Activated CD4-positive, alpha-beta T cell treated with anti-CD3 and anti-CD28 coated beads for 24 hours (primary cell): ENCODE measurements at regions not wholly inside any gene's neighbourhood (a gene's known extent, or its start where the extent isn't known, plus 50 kb on each side); places are given as distances from the start of the nearest gene placed in this dataset.
"Not testable (repeated sequence)": the region's sequence is repeated elsewhere in the genome, so short reads cannot be mapped to it uniquely, and the experiment has no call there.

Experiments used
- DNase-seq, 2 donors: peaks; one replicate each; pipeline ENCODE4 v3.0.0-alpha.2; 2020; ENCODE audit warnings: low read depth in 2 of 2

DNA sequence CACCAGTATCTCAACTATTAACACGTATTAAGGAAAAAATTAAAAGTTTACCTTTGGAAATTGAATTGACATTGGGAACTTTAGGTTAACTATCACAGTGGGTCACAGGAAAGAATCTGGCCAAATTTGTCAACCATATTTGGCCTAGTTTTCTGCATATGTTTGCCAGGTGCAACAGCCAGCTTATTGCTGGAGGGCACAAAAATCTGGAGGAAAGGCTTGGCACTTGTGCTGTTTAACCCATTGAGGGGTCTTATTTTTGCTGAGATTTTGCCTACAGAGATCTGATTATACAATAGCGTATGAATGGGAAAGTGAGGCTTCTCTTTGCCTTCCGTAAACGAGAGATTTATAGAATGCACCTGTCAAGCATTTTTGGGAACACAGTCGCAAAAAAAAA lies 190.4 kb downstream of the PRL start:
- no peak for DNase-seq

DNA sequence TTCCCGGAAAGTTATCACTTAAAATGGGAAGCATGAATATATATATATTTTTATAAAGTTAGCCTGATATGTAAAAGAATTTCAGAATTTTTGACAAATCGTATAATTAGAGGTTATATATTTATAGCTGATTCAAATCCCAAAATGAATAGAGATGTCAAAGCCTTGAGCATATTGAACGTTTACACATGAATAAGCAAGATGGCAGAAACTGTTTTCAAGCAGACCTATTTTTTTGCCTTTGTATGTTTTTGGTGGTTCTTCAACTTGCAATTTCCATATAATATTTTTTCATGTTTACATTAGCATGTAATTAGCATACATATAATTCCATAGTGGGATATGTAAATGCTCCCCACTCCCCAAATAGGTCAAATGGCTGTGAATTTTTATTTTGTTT lies 189.9 kb downstream of the PRL start:
- no peak for DNase-seq

DNA sequence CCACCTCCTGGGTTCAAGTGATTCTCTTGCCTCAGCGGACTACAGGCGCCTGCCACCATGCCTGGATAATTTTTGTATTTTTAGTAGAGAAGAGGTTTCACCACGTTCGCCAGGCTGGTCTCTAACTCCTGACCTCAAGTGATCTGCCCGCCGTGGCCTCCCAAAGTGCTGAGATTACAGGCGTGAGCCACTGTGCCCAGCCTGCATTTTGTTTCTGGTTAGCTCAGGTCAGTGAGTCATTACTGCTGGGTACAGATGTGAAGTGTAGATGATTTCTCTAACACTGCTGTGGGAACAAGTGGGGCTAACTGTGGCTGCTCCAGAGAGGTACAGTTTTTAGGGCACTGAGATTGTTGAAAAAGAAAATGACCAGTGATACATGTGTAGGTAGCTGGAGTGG lies 188.6 kb downstream of the PRL start:
- no peak for DNase-seq

DNA sequence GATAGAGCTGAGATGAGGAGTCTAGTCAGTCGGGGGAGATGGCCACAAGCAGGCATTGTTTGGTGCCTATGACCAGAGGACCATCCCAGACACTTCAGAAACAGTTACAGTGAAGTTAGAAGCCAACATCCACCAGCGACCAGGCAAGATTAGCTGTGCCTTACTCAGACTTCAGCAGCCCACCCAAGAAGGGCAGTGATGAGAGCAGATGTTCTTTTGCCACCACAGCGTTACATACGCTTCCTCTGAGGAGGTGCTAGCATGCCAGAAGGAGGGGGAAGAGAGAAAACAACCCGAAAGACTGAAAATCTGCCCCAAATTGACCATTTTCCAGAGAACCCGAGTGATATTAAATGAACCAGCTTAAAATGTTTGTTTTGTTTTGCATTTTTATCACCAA lies 186.8 kb downstream of the PRL start:
- no peak for DNase-seq

DNA sequence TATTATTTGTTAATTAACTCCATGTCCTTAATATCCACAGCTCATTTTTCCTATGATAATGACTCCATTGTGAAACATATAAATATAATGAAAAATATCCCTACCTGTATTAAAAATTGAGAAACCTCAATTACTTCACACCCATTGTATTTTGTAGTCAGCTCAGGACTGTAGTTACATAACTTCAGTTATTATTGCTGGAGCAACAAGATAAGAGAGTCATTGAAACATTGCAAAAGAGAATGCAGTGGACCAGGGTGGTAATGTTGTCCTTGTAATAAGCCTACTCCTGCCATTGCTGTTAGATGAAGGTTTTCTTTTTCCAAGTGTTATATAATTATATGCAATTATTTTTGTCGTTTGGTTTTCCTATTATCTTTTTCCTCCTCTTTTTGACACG lies 184.4 kb downstream of the PRL start:
- DNase-seq = no peak

DNA sequence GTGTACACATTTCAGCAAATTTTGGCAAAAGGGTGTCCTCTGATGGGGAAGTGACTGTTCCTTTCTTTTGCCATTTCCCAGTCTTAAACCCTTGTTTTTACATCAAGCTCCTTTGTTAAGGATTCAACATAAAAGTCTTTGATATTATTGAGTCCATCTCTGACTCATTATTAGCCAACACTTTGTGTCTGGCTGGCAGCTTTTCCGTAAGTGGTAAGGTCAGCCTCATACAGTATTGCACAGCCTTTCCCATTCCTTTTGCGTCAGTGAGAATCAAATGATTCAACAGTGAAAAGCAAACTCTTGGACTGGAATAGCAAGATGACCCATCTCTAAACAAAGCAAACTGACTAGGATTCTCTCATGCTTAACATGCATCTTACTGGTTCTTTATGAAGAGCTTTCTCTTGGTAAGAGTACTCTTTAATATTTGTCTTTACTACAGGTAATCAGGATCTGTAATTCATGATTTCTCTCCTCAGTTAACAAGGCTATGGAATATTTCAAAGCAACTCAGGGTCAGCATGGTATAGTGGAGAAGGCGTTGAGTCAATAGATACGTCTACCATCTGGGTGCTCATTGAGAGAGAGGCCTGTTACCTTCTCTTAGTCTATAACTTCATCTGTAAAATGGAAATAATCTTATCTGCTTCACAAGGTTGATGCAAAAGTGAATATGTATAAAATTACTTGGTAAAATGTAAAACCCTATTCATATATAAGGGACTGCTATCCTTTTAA lies 183.6 kb downstream of the PRL start:
- no peak for DNase-seq

DNA sequence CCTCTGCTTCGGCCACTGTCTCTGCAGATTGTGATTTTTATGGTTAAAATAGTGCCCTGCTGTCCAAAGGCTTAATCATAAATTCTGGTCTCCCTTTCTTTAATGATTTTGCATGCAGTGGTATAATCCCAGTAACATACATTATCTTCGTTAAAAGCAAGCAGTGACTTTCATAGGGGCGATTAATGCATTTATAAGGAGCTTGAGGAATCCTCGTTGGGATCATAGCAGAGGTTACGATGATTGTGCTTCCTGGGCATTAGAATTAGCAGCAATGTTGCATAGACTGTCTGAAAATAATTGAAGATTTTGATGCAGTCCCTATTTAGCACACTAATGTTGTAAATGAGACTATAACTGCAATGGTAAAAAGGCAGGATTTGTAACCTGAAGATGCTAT lies 181.3 kb downstream of the PRL start:
- DNase-seq = no peak

DNA sequence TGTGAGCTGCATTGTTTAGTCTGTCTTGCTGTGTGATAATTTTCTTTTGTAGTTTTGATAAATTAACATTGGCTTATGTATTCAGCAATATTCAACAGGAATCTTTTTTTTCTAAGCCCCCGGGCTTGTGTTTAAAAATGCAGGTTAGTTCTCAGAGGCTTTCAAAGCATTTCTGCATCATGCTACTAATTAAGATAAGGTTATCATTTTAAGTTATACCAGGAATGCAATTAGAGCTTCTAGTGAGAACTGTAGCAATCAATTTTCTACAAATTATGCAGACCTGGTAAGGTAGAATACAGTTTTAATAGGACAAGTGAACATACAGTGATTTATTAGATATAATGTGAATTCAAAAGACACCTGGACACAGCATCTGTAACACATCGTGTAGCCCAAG lies 179.2 kb downstream of the PRL start:
- DNase-seq = no peak

DNA sequence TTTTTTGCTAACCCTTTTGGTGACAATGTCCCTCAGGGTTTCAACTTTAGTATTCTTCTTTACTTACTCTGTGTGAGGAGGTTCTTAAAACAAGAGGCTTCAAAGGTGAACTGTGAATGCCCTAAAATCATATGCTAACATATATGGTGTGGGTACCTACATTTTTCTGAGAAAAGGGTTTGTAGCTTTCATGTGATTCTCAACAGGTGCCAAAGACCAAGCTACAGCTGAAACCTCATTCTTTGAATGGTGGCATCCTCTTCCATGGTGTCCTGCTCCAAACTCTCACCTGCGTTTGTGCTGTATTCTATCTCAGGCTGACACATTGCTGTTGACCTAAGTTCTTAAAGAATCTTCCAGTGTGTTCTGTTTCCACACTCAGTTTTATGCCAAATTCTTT lies 177.3 kb downstream of the PRL start:
- no peak for DNase-seq

DNA sequence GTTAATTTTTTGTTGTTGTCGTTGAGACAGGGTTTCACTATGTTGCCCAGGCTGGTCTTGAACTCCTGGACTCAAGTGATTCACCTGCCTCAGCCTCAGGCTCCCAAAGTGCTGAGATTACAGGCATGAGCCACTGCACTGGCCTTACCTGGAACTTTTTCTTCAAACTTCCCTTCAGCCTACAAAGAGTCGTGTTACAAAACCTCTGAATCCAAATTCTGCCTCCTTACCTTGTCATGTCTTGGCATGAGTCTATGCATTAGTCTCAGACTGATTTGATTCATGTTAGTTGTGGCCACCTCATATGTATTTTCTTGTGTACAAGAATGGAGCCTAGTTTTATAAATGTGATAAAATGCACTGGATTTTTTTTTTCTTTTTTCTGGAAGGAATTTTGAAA lies 172.1 kb downstream of the PRL start:
- no peak for DNase-seq

DNA sequence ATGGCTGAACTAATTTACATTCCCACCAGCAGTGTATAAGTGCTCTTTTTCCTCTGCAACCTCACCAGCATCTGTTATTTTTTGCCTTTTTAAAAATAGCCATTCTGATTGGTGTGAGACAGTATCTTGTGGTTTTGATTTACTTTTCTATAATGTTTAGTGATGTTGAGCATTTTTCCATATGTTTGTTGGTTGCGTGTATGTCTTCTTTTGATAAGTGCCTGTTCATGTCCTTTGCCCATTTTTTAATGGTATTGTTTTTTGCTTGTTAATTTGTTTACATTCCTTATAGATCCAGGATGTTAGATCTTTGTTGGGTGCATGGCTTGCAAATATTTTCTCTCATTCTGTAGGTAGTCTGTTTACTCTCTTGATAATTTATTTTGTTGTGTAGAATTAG lies 169.9 kb downstream of the PRL start:
- no peak for DNase-seq

DNA sequence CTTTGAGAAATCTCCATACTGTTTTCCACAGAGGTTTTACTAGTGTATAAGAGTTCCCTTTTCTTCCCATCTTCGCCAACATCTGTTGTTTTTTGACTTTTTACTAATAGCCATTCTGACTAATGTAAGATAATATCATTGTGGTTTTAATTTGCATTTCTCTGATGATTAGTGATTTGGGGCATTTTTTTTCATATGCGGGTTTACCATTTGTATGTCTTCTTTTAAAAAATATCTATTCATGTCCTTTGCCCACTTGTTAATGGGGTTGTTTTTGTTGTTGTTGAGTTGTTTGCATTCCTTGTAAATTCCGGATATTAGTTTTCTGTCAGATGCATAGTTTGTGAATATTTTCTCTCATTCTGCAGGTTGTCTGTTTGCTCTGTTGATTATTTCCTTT lies 167.1 kb downstream of the PRL start:
- no peak for DNase-seq

DNA sequence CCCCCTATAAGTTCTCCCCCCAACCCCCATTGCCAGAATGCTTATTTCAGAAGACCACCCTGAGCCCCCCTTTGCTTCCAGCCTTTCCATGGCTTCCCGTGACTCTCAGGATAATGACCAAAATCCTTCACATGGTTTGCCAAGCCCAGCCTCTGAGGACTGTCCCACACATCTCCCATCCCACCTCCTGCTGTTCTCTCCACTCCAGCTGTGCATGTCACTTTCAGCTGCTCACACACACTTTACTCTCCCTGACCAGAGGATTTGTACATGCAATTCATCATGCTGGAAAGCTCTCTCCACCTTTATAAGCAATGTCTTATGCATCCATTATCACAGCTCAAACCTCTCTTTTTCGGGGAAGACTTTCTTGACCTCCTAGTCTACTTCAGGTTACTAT lies 164.2 kb downstream of the PRL start:
- no peak for DNase-seq

DNA sequence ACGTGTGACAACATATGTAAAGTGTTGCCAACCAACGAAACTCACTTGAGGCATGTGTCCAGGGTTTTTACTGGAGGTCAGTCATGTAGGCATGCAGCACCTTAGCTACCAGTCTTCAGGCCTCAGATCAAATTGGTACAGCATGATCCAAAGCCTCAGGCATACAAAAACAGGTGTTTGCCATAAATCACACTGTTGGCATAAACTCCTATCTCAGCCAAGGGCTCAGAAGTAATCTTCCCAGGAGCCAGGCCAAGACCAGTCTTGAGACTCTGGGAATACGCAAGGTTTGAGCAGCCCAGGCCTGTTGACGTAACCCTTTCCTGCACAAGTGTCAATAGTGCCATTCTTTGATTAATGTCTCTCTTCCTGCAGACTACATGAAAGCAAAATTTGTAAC lies 163.5 kb downstream of the PRL start:
- DNase-seq = no peak

DNA sequence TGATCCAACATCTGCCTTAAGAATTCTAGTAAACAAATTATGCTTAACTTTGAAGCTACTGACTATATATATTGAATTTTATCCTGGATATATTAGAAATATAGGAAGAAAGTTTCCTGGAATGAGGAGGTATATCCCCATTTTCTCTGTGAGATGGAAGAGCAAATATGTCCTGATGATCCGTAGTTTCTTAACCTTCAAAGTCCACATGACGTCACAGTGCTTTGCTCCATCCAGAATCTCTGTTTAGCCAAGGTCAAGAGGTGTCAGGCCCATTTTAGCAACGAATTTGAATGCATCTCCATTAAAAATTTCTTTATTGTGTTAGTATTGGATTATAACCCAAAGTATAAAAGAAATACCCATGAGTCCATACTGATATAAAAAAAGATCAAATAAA lies 162.5 kb downstream of the PRL start:
- DNase-seq = no peak

DNA sequence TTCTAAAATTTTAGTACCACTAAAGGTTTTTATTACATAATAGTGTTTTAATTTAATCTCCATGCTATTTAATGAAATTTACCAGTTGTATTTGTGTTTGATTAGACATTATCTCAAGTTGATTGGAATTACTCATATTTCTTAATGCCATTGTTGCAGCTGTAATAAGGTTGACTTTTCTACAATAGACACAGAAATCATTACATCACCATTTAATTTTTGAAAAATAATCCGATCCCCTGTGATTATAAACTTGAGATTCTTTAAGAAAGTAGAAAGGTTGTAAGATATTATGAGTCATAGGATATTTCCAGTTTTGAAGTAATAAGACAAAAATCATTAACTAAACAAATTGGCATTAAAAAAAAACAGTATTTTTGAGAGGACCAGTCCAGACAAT lies 161.4 kb downstream of the PRL start:
- DNase-seq = no peak

DNA sequence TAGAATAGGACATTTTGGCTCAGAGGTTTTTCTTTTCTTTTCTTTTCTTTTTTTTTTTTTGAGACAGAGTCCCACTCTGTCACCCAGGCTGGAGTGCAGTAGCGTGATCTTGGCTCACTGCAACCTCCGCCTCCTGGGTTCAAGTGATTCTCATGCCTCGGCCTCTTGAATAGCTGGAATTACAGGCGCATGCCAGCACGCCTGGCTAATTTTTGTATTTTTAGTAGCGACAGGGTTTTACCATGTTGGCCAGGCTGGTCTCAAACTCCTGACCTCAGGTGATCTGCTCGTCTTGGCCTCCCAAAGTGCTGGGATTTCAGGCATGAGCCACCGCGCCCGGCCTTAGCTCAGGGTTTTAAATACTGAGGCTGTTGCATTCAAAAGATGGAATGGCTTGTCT lies 156.1 kb downstream of the PRL start:
- not testable (repeated sequence) for DNase-seq

DNA sequence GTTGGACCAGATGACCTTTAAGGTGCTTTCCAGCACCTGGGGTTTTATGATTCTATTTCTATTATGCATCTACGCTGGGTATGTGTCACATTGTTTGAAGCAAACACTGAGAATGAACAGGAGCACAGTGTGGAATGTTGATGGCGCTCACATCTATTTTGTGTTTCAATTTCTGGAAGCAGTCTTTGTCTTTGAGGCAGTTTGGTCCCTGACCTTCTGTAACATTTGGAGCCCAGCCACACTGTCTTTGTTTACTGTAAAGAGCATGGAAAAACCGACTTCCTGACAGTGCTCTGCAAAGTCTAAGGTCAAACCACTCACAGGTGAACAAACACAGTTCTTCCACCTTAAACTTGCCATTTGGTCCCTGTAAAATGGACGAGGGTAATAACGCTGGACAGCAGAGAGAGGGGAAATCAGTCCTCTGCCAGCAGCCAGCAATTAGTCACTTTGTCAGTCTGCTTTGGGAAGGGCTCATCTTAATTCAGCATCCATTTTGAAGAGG lies 155.5 kb downstream of the PRL start:
- no peak for DNase-seq

DNA sequence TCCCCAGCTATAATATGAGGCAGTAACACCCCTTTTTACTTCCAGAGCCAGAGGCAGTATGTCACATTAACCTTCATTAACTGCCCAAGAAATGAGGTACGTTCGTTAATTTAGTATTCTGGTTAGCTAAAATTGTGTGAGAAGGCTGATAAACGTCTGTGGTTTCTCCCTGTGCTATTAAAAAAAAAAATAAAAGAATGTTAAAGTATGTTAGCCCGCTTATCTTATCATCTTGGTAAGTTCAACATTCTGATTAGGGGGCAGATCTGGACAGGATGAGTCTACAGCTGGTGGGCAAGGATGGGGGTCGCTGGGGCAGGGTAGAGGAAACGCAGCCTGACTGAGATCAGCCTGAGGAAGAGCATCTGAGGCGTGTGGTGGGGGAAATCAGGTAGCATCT lies 154.0 kb downstream of the PRL start:
- no peak for DNase-seq

DNA sequence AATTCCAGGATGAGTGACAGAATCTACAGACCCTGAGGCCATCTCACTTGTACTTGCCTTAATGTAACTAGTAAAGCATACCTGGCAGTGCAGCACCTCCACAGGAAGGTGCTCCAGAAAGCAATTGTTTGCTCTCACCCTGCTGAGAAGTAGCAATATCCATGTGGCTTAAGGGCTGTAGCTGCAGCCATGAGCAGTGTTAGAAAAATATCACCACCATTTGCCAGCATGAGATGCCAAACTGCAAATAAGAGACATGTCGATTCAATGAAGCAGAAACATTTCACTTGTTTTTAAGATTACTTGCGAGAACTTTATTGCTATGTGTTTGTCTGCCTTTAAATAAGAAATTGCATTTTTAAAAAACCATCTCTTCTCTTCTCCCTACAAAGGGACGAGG lies 151.5 kb downstream of the PRL start:
- DNase-seq = no peak

DNA sequence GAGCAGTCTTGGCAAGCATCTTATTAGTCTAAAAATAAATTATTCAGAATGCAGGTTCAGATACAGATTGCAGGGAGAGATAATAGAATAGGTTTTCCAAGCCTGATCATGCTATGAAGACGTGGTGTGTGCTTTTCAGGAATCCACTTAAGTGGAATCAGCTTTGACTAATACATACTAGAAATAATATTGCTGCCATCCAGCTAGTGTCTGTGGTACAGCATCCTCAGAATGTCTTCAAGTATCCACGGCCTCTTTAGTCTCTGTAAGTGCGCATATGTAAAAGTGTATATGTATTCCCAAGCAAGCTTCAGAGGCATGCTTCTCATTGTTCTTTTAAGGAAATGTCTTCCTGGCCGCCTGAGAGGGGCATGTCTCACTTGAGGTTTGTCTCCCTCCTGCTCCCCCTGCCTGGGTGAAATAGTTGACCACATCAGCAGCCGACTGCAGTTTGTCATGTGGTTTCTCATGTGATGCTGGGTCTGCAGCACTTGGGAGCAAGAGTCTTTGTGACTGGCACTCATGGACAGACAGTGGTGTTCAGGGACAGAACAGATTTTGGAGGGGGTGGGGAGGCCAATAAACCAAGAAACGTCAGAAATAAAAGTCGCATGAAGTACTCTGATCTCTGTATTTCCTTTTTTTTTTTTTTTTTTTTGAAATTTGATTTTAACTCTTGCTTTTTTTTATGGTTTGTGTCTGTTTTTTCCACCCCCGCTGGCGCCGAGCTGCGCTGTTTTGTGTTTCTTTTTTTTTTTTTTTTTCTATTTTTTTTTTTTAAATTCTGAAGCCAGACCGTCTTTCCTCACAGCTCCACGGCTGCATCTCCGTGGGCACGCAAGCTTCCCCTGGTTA lies 150.8 kb downstream of the PRL start:
- DNase-seq = no peak

DNA sequence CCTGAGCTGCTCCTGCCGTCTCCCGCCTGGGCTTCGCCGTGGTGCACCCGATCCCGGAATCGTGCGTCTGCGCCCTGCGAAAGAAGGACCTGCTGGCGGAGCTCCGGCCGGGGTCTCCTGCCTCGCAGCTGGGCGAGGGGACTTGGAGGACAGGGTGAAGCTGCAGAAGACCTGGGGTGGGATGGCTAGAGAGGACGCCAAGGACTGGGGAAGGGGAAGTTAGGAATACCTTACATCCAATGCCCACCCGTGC lies 150.2 kb downstream of the PRL start:
- no peak for DNase-seq

DNA sequence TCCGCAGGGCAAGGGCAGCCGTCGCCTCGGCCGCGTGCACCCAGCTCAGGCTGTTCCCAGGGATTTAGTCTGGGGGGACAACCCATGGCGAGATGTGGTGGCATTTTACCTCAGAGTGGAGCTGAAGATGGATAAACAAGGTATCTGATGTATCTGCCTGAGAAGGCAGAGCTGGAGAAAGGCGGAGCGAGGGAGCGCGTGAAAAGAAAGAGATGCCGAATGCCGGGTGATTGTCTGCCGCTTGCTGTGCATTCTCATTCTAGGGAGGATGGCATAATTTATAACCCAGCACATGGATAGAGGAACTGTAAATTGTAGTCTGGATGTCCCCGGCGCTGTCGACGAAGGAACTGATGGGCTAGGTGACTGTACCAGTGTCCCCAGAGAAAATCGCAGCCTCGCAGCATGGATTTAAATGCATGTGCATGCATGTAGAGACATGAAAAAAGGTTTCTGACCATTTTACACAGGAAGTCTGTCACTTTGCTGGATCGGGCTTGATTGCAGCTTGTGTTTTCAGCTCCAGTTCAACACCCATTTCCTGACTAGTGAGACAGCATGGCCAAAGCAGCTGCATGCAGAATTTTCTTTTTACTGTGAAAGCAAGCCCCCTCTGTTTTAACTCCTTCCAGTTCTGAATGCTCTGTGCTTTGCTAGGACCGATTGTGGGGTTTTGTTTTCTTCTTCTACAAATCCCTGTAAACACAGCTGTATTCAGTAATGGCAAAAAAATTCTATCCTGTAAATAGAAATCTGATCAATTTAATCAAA lies 149.7 kb downstream of the PRL start:
- no peak for DNase-seq
